ENCODE measurements at regions not wholly inside any gene's neighbourhood (a gene's known extent, or its start where the extent isn't known, plus 50 kb on each side); places are given as distances from the start of the nearest gene placed in this dataset.

GRCh38 chr3:145070795-145071194, 1090.2 kb downstream of the PLOD2 start:
- TF ChIP-seq CTCF (IDR thresholded peaks at IDR 0.05) (no peak), ZFX (IDR thresholded peaks at IDR 0.05; ENCODE audit: borderline replicate concordance) (no peak)

Measured in 22Rv1 (cell line).